CD4-positive, alpha-beta memory T cell (primary cell): ENCODE measurements at regions not wholly inside any gene's neighbourhood (a gene's known extent, or its start where the extent isn't known, plus 50 kb on each side); places are given as distances from the start of the nearest gene placed in this dataset.
"Not testable (repeated sequence)": the region's sequence is repeated elsewhere in the genome, so short reads cannot be mapped to it uniquely, and the experiment has no call there.

ENCODE experiments used
- CTCF ChIA-PET: fragments of 350-600 bp; sonication (Branson Sonifier 250); formaldehyde crosslinking; loops from one replicate; lab custom pipeline; 2021; ENCODE audit warnings: inconsistent platforms; ENCODE audit not compliant: partially characterized antibody; lab: Charles Lee
- POLR2A ChIA-PET: fragments of 350-600 bp; sonication (Branson Sonifier 250); formaldehyde crosslinking; loops from one replicate; lab custom pipeline; 2021; ENCODE audit not compliant: partially characterized antibody; lab: Charles Lee
- DNase-seq, 5 donors: peaks; one replicate each; pipeline versions ENCODE4 v3.0.0 to v3.0.0-alpha.2; 2020 to 2022; ENCODE audit warnings: mixed read lengths in 1 of 5
- H3K27ac ChIP-seq: one replicate; pipeline ENCODE4 v1.7.0; 2013; ENCODE audit warnings: low read depth, low read length
- H3K27me3 ChIP-seq: 2 replicates; pipeline ENCODE4 v1.7.0; 2013; ENCODE audit warnings: mild to moderate bottlenecking, low read length, moderate library complexity; ENCODE audit not compliant: insufficient read depth
- H3K36me3 ChIP-seq: 2 replicates; pipeline ENCODE4 v1.7.0; 2013; ENCODE audit warnings: mild to moderate bottlenecking, low read length, moderate library complexity; ENCODE audit not compliant: insufficient read depth
- H3K4me1 ChIP-seq: 2 replicates; pipeline ENCODE4 v1.7.0; 2013; ENCODE audit warnings: mild to moderate bottlenecking, low read length, moderate library complexity; ENCODE audit not compliant: insufficient read depth
- H3K4me3 ChIP-seq, 2 donors: one replicate each; pipeline ENCODE4 v1.7.0; 2013; ENCODE audit warnings: low read length in 2 of 2, mild to moderate bottlenecking in 1 of 2
- H3K9me3 ChIP-seq, 2 donors: one replicate each; pipeline ENCODE4 v1.7.0; 2013; ENCODE audit warnings: low read length in 2 of 2, control low read depth in 1 of 2; ENCODE audit not compliant: control insufficient read depth in 1 of 2
- H3K27ac Mint-ChIP-seq, 7 donors: one replicate each; pipeline ENCODE4 v1.8.0; 2020 to 2021; ENCODE audit warnings: mixed read lengths in 7 of 7, mild to moderate bottlenecking in 6 of 7, inconsistent platforms in 3 of 7, moderate library complexity in 3 of 7
- H3K27me3 Mint-ChIP-seq, 2 donors: one replicate each; pipeline ENCODE4 v1.8.0; 2020 to 2021; ENCODE audit warnings: mixed read lengths in 2 of 2
- H3K36me3 Mint-ChIP-seq, 2 donors: one replicate each; pipeline ENCODE4 v1.8.0; 2020 to 2021; ENCODE audit warnings: mixed read lengths in 2 of 2, inconsistent platforms in 1 of 2, mild to moderate bottlenecking in 1 of 2
- H3K4me1 Mint-ChIP-seq, 4 donors: one replicate each; pipeline ENCODE4 v1.8.0; 2020 to 2021; ENCODE audit warnings: mixed read lengths in 4 of 4, mild to moderate bottlenecking in 1 of 4
- H3K4me3 Mint-ChIP-seq, 8 donors: one replicate each; pipeline ENCODE4 v1.8.0; 2020 to 2021; ENCODE audit warnings: mixed read lengths in 8 of 8, mild to moderate bottlenecking in 7 of 8, moderate library complexity in 6 of 8, inconsistent platforms in 3 of 8
- H3K9me3 Mint-ChIP-seq, 8 donors: one replicate each; pipeline ENCODE4 v1.8.0; 2020 to 2021; ENCODE audit warnings: mixed read lengths in 8 of 8, mild to moderate bottlenecking in 5 of 8, inconsistent platforms in 3 of 8, moderate library complexity in 1 of 8
- intact Hi-C: fragments of 100-400 bp; cut with micrococcal nuclease; formaldehyde crosslinking; loops from one replicate; pipeline ENCODE4 v1.15.1; 2023

- ChIA-PET CTCF (no interaction called here), POLR2A (no interaction called here)
- H3K4me3 ChIP-seq: no peak overlapping the region
- Mint-ChIP-seq H3K27me3 (no peaks in the 10 kb centered on the region), H3K4me1 (peaks cover 0 to 12% (median 2%) of the 10 kb centered on the region in 4 donors), H3K9me3 (no peaks in the 10 kb centered on the region), H3K27ac (no peak overlapping the region), H3K36me3 (no peaks in the 10 kb centered on the region), H3K4me3 (no peak overlapping the region)
- intact Hi-C loops: no loop called here
- H3K36me3 ChIP-seq: no peaks in the 10 kb centered on the region
- no peaks in the 10 kb centered on the region for H3K4me1 ChIP-seq
- no peaks in the 10 kb centered on the region for H3K9me3 ChIP-seq
- H3K27me3 ChIP-seq: no peaks in the 10 kb centered on the region
- no peak for DNase-seq
- H3K27ac ChIP-seq: no peak overlapping the region
Measured at GRCh38 chr13:50742968-50743367, 100.5 kb downstream of the DLEU7 start.

GRCh38 chr13:50744116-50744660 is 99.3 kb downstream of the DLEU7 start:
- Mint-ChIP-seq H3K4me1 (peaks cover 0 to 12% (median 2%) of the 10 kb centered on the region in 4 donors), H3K27ac (no peak overlapping the region), H3K4me3 (no peak overlapping the region), H3K36me3 (no peaks in the 10 kb centered on the region), H3K9me3 (no peaks in the 10 kb centered on the region), H3K27me3 (no peaks in the 10 kb centered on the region)
- intact Hi-C loops: no loop called here
- Histone ChIP-seq H3K27me3 (no peaks in the 10 kb centered on the region), H3K4me1 (no peaks in the 10 kb centered on the region), H3K36me3 (no peaks in the 10 kb centered on the region), H3K9me3 (no peaks in the 10 kb centered on the region), H3K4me3 (no peak overlapping the region), H3K27ac (no peak overlapping the region)
- POLR2A ChIA-PET: no interaction called here
- no peak for DNase-seq
- CTCF ChIA-PET: no interaction called here

GRCh38 chr13:50745542-50746115 is 97.9 kb downstream of the DLEU7 start:
- H3K4me3 ChIP-seq: no peak overlapping the region
- Mint-ChIP-seq H3K27ac (no peak overlapping the region), H3K4me3 (no peak overlapping the region), H3K36me3 (no peaks in the 10 kb centered on the region), H3K9me3 (peaks cover 0 to 5% (median 0%) of the 10 kb centered on the region in 8 donors), H3K27me3 (peaks cover 0 to 5% of the 10 kb centered on the region in 2 donors), H3K4me1 (peaks cover 0 to 12% (median 2%) of the 10 kb centered on the region in 4 donors)
- H3K9me3 ChIP-seq: no peaks in the 10 kb centered on the region
- ChIA-PET POLR2A (no interaction called here), CTCF (interaction anchor here (1.2 kb wide), 1 partner anchor 32 kb away, joined by 3 read pairs; no protein-coding TSS in a partner anchor)
- no peaks in the 10 kb centered on the region for H3K36me3 ChIP-seq
- no peak for DNase-seq
- H3K27ac ChIP-seq: no peak overlapping the region
- no peaks in the 10 kb centered on the region for H3K4me1 ChIP-seq
- H3K27me3 ChIP-seq: no peaks in the 10 kb centered on the region
- intact Hi-C loops: no loop called here

DNA sequence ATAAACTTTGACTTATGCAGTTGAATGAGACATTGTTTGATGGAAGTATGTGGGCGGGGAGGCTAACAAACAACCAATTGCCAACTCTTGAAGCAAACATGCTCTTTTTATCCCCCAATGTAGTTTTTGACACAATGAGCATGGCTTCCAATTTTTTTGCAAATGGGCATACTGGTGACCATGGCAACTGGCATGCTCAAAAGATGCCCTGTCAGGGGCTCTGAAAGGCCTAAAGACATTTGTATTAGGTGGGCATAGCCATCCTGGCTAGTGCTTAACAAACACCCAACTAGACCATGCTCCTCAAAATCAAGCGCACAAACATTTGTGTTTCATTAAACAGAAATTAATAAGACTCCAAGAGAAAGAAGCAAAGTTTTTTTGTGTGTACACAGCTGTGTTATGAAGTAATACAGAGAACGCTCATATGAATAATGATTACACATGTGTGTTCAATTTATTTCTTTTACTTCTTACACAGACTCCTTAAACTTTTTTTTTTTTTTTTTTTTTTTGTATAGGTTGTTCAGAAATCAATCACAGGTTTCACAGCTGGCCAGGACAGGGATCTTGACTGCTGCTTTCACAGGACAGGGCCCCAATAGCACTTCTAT is 95.6 kb downstream of the DLEU7 start:
- POLR2A ChIA-PET: no interaction called here
- H3K36me3 Mint-ChIP-seq: no peaks in the 10 kb centered on the region
- H3K27ac Mint-ChIP-seq: no peak overlapping the region
- H3K9me3 Mint-ChIP-seq: peaks cover 0 to 5% (median 0%) of the 10 kb centered on the region in 8 donors
- H3K4me1 Mint-ChIP-seq: peaks cover 0 to 5% (median 1%) of the 10 kb centered on the region in 4 donors
- H3K4me3 Mint-ChIP-seq: no peak overlapping the region
- H3K4me3 ChIP-seq: no peak overlapping the region
- H3K4me1 ChIP-seq: no peaks in the 10 kb centered on the region
- H3K9me3 ChIP-seq: no peaks in the 10 kb centered on the region
- peaks cover 2 to 8% of the 10 kb centered on the region in 2 donors for H3K27me3 Mint-ChIP-seq
- DNase-seq: no peak
- intact Hi-C loops: no loop called here
- CTCF ChIA-PET: no interaction called here
- H3K27ac ChIP-seq: no peak overlapping the region
- no peaks in the 10 kb centered on the region for H3K36me3 ChIP-seq
- H3K27me3 ChIP-seq: no peaks in the 10 kb centered on the region

GRCh38 chr13:50753221-50753620 is 90.3 kb downstream of the DLEU7 start:
- DNase-seq, H3K27me3 ChIP-seq, H3K4me3 Mint-ChIP-seq, H3K4me1 ChIP-seq, POLR2A ChIA-PET, H3K36me3 Mint-ChIP-seq, intact Hi-C loops, H3K9me3 Mint-ChIP-seq, H3K9me3 ChIP-seq, H3K27ac ChIP-seq, H3K36me3 ChIP-seq, CTCF ChIA-PET, H3K4me3 ChIP-seq, H3K27ac Mint-ChIP-seq, H3K27me3 Mint-ChIP-seq: not testable (repeated sequence)
- H3K4me1 Mint-ChIP-seq: peaks cover 0 to 14% (median 3%) of the 10 kb centered on the region in 4 donors

DNA sequence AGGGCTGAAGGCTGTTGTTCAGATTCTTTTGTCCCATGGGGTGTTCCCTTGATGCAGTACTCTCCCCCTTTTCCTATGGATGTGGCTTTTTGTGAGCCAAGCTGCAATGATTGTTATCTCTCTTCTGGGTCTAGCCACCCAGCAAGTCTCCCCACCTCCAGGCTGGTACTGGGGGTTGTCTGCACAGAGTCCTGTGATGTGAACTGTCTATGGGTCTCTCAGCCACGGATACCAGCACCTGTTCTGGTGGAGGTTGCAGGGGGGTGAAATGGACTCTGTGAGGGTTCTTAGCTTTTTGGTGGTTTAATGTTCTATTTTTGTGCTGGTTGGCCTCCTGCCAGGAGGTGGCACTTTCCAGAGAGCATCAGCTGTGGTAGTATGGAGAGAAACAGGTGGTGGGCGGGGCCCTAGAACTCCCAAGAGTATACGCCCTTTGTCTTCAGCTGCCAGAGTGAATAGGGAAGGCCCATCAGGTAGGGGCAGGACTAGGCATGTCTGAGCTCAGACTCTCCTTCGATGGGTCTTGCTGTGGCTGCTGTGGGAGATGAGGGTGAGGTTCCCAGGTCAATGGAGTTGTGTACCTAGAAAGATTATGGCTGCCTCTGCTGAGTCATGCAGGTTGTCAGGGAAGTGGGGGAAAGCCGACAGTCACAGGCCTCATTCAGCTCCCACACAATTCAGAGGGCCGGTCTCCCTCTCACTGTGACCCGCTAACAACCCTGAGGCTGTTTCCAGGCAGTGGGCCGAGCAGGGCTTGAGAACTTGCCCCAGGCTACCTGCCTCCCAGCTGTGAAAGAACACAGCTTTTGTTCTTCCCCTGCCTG is 87.4 kb downstream of the DLEU7 start:
- DNase-seq, H3K27ac ChIP-seq, H3K4me1 ChIP-seq, H3K27me3 ChIP-seq, H3K4me3 Mint-ChIP-seq, H3K27ac Mint-ChIP-seq, H3K36me3 ChIP-seq, H3K27me3 Mint-ChIP-seq, POLR2A ChIA-PET, H3K9me3 ChIP-seq, H3K4me3 ChIP-seq, H3K9me3 Mint-ChIP-seq, intact Hi-C loops: not testable (repeated sequence)
- peaks cover 0 to 13% of the 10 kb centered on the region in 2 donors for H3K36me3 Mint-ChIP-seq
- CTCF ChIA-PET: interaction anchor here (0.7 kb wide), 1 partner anchor 160 kb away, joined by 3 read pairs; no protein-coding TSS in a partner anchor
- peaks cover 0 to 14% (median 3%) of the 10 kb centered on the region in 4 donors for H3K4me1 Mint-ChIP-seq

- H3K4me1 Mint-ChIP-seq: peaks cover 0 to 14% (median 2%) of the 10 kb centered on the region in 4 donors
- no peaks in the 10 kb centered on the region for H3K9me3 Mint-ChIP-seq
- ChIA-PET CTCF (no interaction called here), POLR2A (no interaction called here)
- H3K4me3 Mint-ChIP-seq: no peak overlapping the region
- Histone ChIP-seq H3K27ac (no peak overlapping the region), H3K27me3 (no peaks in the 10 kb centered on the region), H3K4me3 (no peak overlapping the region), H3K36me3 (no peaks in the 10 kb centered on the region), H3K9me3 (no peaks in the 10 kb centered on the region), H3K4me1 (no peaks in the 10 kb centered on the region)
- no peak for DNase-seq
- intact Hi-C loops: no loop called here
- peaks cover 0 to 13% of the 10 kb centered on the region in 2 donors for H3K36me3 Mint-ChIP-seq
- H3K27me3 Mint-ChIP-seq: peaks cover 0 to 2% of the 10 kb centered on the region in 2 donors
- H3K27ac Mint-ChIP-seq: no peak overlapping the region
Measured at GRCh38 chr13:50757008-50757407, 86.5 kb downstream of the DLEU7 start.
